Kidney (tissue), 13 donors: ENCODE measurements at regions not wholly inside any gene's neighbourhood (a gene's known extent, or its start where the extent isn't known, plus 50 kb on each side); places are given as distances from the start of the nearest gene placed in this dataset.
A peak's percentile ranks its signal among the peaks of the same experiment; 100 is the strongest.

Experiments used
- DNase-seq, 5 donors: peaks; one replicate each; pipeline ENCODE4 v3.0.0-alpha.2; 2013 to 2020
- FAIRE-seq: peaks from 2 replicates; lab custom pipeline; 2012; peaks lifted over from hg19 to GRCh38; lab: Jason Lieb, UNC
- H3K27ac ChIP-seq, 2 donors: one replicate each; pipeline ENCODE4 v1.7.0; 2013; ENCODE audit warnings: low read depth in 2 of 2, low read length in 2 of 2, inconsistent platforms in 1 of 2
- H3K27me3 ChIP-seq: one replicate; pipeline ENCODE4 v1.7.1; 2013; ENCODE audit warnings: low read length, inconsistent platforms; ENCODE audit not compliant: control insufficient read depth, insufficient read depth
- H3K36me3 ChIP-seq, 3 donors: one replicate each; pipeline versions ENCODE4 v1.7.0 to v1.7.1; 2013; ENCODE audit warnings: low read length in 3 of 3, control low read depth in 1 of 3, inconsistent platforms in 1 of 3; ENCODE audit not compliant: insufficient read depth in 3 of 3, control insufficient read depth in 2 of 3
- H3K4me1 ChIP-seq, 3 donors: one replicate each; pipeline versions ENCODE4 v1.7.0 to v1.7.1; 2013; ENCODE audit warnings: low read length in 3 of 3, inconsistent platforms in 1 of 3, low read depth in 1 of 3; ENCODE audit not compliant: control insufficient read depth in 2 of 3, insufficient read depth in 2 of 3
- H3K4me3 ChIP-seq, 3 donors: one replicate each; pipeline versions ENCODE4 v1.7.0 to v1.8.1; 2013; ENCODE audit warnings: low read length in 3 of 3, control low read depth in 1 of 3, inconsistent platforms in 1 of 3
- H3K9ac ChIP-seq, 3 donors: one replicate each; pipeline versions ENCODE4 v1.7.0 to v1.7.1; 2013; ENCODE audit warnings: low read length in 3 of 3, control low read depth in 1 of 3, inconsistent platforms in 1 of 3
- H3K9me3 ChIP-seq, 3 donors: one replicate each; pipeline versions ENCODE4 v1.7.0 to v1.7.1; 2013; ENCODE audit warnings: low read length in 3 of 3, control low read depth in 1 of 3, inconsistent platforms in 1 of 3; ENCODE audit not compliant: control insufficient read depth in 2 of 3, insufficient read depth in 1 of 3
- intact Hi-C: fragments of 100-400 bp; cut with DNase I; formaldehyde crosslinking; loops from one replicate; pipeline ENCODE4 v1.11.1; 2022
- TF ChIP-seq, protein P1 (sequence below): IDR thresholded peaks from 3 replicates; pipeline ENCODE4 v1.5.1; 2012; ENCODE audit warnings: mild to moderate bottlenecking, moderate library complexity, borderline replicate concordance; ENCODE audit not compliant: insufficient read depth; ENCODE audit errors: extremely low read depth
- donor health status: control.
- donor health status: control.
- donor health status: control.
- donor health status: control.
- donor health status: control.
- donor health status: DM: yes; HTN: yes; CAD: no.
- donor health status: Normal renal cell carcinoma (clear cell type).

DNA sequence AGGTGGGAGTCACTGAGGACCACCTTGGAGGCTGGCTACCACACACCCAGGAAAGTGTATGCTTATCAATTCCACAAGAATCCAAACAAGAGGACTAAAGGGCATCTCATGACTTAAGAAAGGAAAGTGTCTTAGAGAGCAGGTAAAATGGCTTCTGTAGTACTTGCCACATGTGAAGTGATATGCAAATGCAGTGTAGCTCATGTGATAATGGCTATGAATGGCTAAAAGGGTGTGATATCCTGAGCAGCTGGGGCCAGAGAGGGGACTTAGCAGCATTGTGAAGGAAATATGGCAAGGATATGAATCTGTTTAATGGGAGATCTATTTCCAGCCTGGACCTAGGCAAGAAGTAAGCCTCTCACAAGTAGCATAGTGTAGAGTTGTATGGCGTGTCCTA, 90.5 kb downstream of the BUB3 start:
- FAIRE-seq = no peak
- no peak for DNase-seq
- no peaks in the 10 kb centered on the region for H3K36me3 ChIP-seq
- TF ChIP-seq, protein P1, sequence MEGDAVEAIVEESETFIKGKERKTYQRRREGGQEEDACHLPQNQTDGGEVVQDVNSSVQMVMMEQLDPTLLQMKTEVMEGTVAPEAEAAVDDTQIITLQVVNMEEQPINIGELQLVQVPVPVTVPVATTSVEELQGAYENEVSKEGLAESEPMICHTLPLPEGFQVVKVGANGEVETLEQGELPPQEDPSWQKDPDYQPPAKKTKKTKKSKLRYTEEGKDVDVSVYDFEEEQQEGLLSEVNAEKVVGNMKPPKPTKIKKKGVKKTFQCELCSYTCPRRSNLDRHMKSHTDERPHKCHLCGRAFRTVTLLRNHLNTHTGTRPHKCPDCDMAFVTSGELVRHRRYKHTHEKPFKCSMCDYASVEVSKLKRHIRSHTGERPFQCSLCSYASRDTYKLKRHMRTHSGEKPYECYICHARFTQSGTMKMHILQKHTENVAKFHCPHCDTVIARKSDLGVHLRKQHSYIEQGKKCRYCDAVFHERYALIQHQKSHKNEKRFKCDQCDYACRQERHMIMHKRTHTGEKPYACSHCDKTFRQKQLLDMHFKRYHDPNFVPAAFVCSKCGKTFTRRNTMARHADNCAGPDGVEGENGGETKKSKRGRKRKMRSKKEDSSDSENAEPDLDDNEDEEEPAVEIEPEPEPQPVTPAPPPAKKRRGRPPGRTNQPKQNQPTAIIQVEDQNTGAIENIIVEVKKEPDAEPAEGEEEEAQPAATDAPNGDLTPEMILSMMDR = no peak
- H3K9me3 ChIP-seq = peaks cover 0 to 3% (median 0%) of the 10 kb centered on the region in 3 donors
- no peak overlapping the region for H3K4me3 ChIP-seq
- no peaks in the 10 kb centered on the region for H3K4me1 ChIP-seq
- intact Hi-C loops = no loop called here
- no peak overlapping the region for H3K27ac ChIP-seq
- no peak overlapping the region for H3K9ac ChIP-seq
- no peaks in the 10 kb centered on the region for H3K27me3 ChIP-seq

DNA sequence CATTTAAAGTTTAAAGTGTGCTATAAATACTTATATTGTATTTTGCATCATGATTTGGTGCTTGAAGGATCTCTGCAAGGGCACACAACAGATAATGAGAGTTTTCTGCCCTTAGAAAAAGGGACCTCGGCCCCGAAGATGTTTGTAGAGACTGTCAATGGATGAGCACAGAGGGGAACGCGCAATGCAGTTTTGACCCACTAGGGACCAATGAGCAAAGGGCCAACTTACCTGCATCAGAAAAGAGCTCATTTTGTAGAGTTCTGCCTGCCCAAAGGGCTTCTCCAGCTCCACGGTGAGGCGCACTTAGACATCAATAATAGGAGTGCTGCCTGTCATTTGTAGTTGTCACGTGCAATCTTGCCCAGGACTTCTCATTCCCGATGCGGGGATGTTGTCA, 91.1 kb downstream of the BUB3 start:
- TF ChIP-seq, protein P1 = no peak
- Histone ChIP-seq H3K9ac (no peak overlapping the region), H3K4me1 (no peaks in the 10 kb centered on the region), H3K9me3 (peaks cover 0 to 3% (median 0%) of the 10 kb centered on the region in 3 donors), H3K36me3 (no peaks in the 10 kb centered on the region), H3K27me3 (no peaks in the 10 kb centered on the region), H3K4me3 (no peak overlapping the region), H3K27ac (no peak overlapping the region)
- intact Hi-C loops = no loop called here
- DNase-seq = no peak
- no peak for FAIRE-seq

DNA sequence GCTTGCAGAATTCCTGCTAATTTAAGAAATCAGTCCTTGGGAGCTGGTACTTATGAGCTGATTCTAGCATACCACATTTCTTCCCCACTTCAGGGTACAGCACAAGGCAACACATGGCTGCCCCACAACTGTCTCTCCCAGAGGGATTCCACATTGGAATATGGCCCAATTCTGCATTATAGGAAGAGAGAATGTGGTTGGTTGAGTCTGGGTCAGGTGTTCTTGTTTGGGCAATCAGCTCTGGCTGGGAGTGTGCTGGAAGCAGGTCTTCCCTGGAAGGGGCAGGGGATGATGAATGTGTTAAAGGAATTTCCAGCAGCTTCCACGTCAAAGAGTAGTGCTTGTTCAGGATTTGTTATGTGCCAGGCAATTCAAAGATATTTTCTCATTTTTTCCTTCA, 95.7 kb downstream of the BUB3 start:
- peaks cover 0 to 3% (median 2%) of the 10 kb centered on the region in 3 donors for H3K9me3 ChIP-seq
- no peak overlapping the region for H3K27ac ChIP-seq
- no peak for FAIRE-seq
- intact Hi-C loops = no loop called here
- H3K9ac ChIP-seq = no peak overlapping the region
- no peaks in the 10 kb centered on the region for H3K27me3 ChIP-seq
- no peaks in the 10 kb centered on the region for H3K4me1 ChIP-seq
- TF ChIP-seq, protein P1 = no peak
- H3K36me3 ChIP-seq = no peaks in the 10 kb centered on the region
- DNase-seq = no peak
- no peak overlapping the region for H3K4me3 ChIP-seq

DNA sequence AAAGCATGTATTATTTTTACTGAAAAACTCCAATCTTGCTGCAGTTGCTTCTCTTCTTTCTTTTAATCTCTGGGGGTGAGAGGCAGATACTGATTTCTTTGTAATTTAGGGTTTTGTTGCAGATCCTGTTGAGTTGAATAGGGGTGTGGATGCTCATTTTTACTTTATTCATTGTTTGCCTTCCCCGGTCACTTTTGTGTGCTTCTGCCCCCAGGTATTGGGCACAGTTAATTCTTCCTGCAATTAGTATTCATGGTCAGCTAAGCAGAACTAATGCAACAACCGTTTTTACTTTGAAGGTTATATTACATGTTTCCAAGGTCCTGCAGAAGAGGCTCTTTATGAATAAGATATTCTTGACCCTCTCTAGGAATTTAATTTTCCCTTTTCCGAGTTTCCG, 96.4 kb downstream of the BUB3 start:
- Histone ChIP-seq H3K36me3 (no peaks in the 10 kb centered on the region), H3K27me3 (no peaks in the 10 kb centered on the region), H3K9ac (no peak overlapping the region), H3K4me3 (no peak overlapping the region), H3K9me3 (peaks cover 0 to 3% (median 2%) of the 10 kb centered on the region in 3 donors), H3K27ac (no peak overlapping the region), H3K4me1 (no peaks in the 10 kb centered on the region)
- TF ChIP-seq, protein P1 = no peak
- intact Hi-C loops = no loop called here
- peak in 2 of 5 donors; percentile 40 for DNase-seq
- no peak for FAIRE-seq
